OCI-LY1 (cell line): ENCODE measurements at regions not wholly inside any gene's neighbourhood (a gene's known extent, or its start where the extent isn't known, plus 50 kb on each side); places are given as distances from the start of the nearest gene placed in this dataset.

Experiments used
- H2AFZ ChIP-seq: fragments of 200-600 bp; sonication (generic), shearing (Covaris generic); 2 replicates; pipeline ENCODE4 v1.6.0; 2014; ENCODE audit warnings: antibody characterized with exemption, mild to moderate bottlenecking, low read length
- H3F3A ChIP-seq: fragments of 200-600 bp; sonication (generic), shearing (Covaris generic); 2 replicates; pipeline ENCODE4 v1.6.0; 2014; ENCODE audit warnings: mild to moderate bottlenecking, antibody characterized with exemption, low read length, moderate library complexity; ENCODE audit not compliant: insufficient read depth
- H3K27ac ChIP-seq: fragments of 200-600 bp; sonication (generic); 2 replicates; pipeline ENCODE4 v1.5.1; 2014; ENCODE audit warnings: low read length, mixed run types, mild to moderate bottlenecking, low read depth; ENCODE audit not compliant: poor library complexity, severe bottlenecking
- H3K27me3 ChIP-seq: fragments of 200-600 bp; sonication (generic); 2 replicates; pipeline ENCODE4 v1.6.0; 2014; ENCODE audit warnings: antibody characterized with exemption, mild to moderate bottlenecking, low read length, moderate library complexity; ENCODE audit not compliant: insufficient read depth
- H3K36me3 ChIP-seq: fragments of 200-600 bp; sonication (generic); 2 replicates; pipeline ENCODE4 v1.6.1; 2014; ENCODE audit warnings: mild to moderate bottlenecking, antibody characterized with exemption, low read length, moderate library complexity, mixed read lengths; ENCODE audit not compliant: insufficient read depth
- H3K4me1 ChIP-seq: fragments of 200-600 bp; sonication (generic); 2 replicates; pipeline ENCODE4 v1.5.1; 2014; ENCODE audit warnings: mild to moderate bottlenecking, low read length, moderate library complexity; ENCODE audit not compliant: insufficient read depth, severe bottlenecking
- H3K4me2 ChIP-seq: fragments of 200-600 bp; sonication (generic), shearing (Covaris generic); 2 replicates; pipeline ENCODE4 v1.6.1; 2014; ENCODE audit warnings: low read length
- H3K4me3 ChIP-seq: fragments of 200-600 bp; sonication (generic); 2 replicates; pipeline ENCODE4 v1.5.1; 2014; ENCODE audit warnings: low read length, low read depth, mild to moderate bottlenecking, mixed read lengths; ENCODE audit not compliant: poor library complexity, severe bottlenecking
- H3K79me2 ChIP-seq: fragments of 200-600 bp; shearing (Covaris generic); 2 replicates; pipeline ENCODE4 v1.6.1; 2016; ENCODE audit warnings: mixed run types, low read length, mixed read lengths; ENCODE audit not compliant: insufficient read depth
- H3K9ac ChIP-seq: fragments of 200-600 bp; sonication (generic), shearing (Covaris generic); 2 replicates; pipeline ENCODE4 v1.6.1; 2014; ENCODE audit warnings: mild to moderate bottlenecking, low read length, mixed read lengths
- H3K9me2 ChIP-seq: fragments of 200-600 bp; sonication (generic), shearing (Covaris generic); 2 replicates; pipeline ENCODE4 v1.6.1; 2014; ENCODE audit warnings: low read depth, mild to moderate bottlenecking, low read length, mixed read lengths
- H3K9me3 ChIP-seq: fragments of 200-600 bp; shearing (Covaris generic); 2 replicates; pipeline ENCODE4 v1.6.1; 2014; ENCODE audit warnings: low read length, mixed read lengths
- H4K20me1 ChIP-seq: fragments of 200-600 bp; sonication (generic), shearing (Covaris generic); 2 replicates; pipeline ENCODE4 v1.6.0; 2016; ENCODE audit warnings: mild to moderate bottlenecking, low read length; ENCODE audit not compliant: insufficient read depth
- EZH2 ChIP-seq: fragments of 200-600 bp; sonication (generic), shearing (Covaris generic); IDR thresholded peaks from 2 replicates; pipeline ENCODE4 v1.8.0; 2017; ENCODE audit warnings: borderline replicate concordance, mixed run types, mild to moderate bottlenecking, antibody characterized with exemption, low read length, moderate library complexity, mixed read lengths
- TF ChIP-seq, protein P1 (sequence below): fragments of 200-600 bp; sonication (generic), shearing (Covaris generic); IDR thresholded peaks from 2 replicates; pipeline ENCODE4 v1.5.1; 2017; ENCODE audit warnings: mild to moderate bottlenecking, antibody characterized with exemption, low read length, moderate library complexity, mixed read lengths

DNA sequence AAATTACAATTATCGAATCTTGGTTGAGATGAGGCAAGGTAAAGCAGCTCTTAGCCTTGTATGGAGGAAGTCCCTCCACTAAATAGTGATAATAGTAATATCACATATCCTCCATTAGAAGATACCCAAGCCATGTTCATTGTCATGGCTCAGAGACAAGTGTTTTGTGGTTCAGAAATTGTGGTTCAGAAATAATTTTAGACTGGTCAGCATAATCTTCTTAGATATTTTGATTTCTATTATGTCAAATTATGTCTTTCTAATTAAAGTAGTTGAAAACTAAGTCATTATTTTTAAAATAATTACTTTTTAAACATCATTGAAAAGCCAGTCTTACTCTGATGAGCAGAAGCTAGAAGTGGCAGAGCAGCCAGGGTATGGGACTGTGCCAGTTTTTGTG is 507.7 kb downstream of the HTR7 start:
- TF ChIP-seq, protein P1, sequence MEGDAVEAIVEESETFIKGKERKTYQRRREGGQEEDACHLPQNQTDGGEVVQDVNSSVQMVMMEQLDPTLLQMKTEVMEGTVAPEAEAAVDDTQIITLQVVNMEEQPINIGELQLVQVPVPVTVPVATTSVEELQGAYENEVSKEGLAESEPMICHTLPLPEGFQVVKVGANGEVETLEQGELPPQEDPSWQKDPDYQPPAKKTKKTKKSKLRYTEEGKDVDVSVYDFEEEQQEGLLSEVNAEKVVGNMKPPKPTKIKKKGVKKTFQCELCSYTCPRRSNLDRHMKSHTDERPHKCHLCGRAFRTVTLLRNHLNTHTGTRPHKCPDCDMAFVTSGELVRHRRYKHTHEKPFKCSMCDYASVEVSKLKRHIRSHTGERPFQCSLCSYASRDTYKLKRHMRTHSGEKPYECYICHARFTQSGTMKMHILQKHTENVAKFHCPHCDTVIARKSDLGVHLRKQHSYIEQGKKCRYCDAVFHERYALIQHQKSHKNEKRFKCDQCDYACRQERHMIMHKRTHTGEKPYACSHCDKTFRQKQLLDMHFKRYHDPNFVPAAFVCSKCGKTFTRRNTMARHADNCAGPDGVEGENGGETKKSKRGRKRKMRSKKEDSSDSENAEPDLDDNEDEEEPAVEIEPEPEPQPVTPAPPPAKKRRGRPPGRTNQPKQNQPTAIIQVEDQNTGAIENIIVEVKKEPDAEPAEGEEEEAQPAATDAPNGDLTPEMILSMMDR: no peak
- Histone ChIP-seq H3K36me3 (no peaks in the 10 kb centered on the region), H4K20me1 (no peaks in the 10 kb centered on the region), H3K79me2 (no peaks in the 10 kb centered on the region), H2AFZ (no peak overlapping the region), H3K27me3 (no peaks in the 10 kb centered on the region), H3K9me2 (no peaks in the 10 kb centered on the region), H3K27ac (no peak overlapping the region), H3K9me3 (no peaks in the 10 kb centered on the region), H3F3A (no peaks in the 10 kb centered on the region), H3K4me2 (no peak overlapping the region), H3K4me1 (no peaks in the 10 kb centered on the region), H3K9ac (no peak overlapping the region), H3K4me3 (no peak overlapping the region)

DNA sequence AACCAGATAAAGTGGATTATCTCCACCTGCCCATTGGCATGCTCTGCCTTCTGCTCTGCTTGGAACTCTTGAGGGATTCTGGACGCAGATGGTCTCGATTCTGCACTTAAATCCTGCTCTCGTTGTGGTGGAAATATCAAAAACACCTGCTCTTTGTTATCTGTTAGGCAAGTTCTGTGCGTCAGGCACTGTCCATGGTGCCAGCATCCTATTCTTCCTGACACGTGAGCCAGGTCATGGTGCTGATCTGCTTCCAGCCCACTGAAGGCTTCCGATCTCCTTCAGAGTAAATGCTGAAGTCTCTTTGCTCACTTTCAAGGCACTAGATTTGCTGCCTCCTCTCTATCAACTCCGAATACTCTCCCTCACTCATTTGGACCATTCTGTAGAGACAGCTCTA is 505.6 kb downstream of the HTR7 start:
- no peak overlapping the region for H3K4me2 ChIP-seq
- no peaks in the 10 kb centered on the region for H3K36me3 ChIP-seq
- no peak overlapping the region for H3K4me3 ChIP-seq
- no peak overlapping the region for H2AFZ ChIP-seq
- no peaks in the 10 kb centered on the region for H3K9me3 ChIP-seq
- H3K27ac ChIP-seq: no peak overlapping the region
- no peaks in the 10 kb centered on the region for H3K79me2 ChIP-seq
- no peaks in the 10 kb centered on the region for H3K27me3 ChIP-seq
- no peaks in the 10 kb centered on the region for H3K9me2 ChIP-seq
- no peaks in the 10 kb centered on the region for H4K20me1 ChIP-seq
- no peaks in the 10 kb centered on the region for H3F3A ChIP-seq
- no peak overlapping the region for H3K9ac ChIP-seq
- TF ChIP-seq EZH2: no peak
- TF ChIP-seq, protein P1: no peak
- H3K4me1 ChIP-seq: no peaks in the 10 kb centered on the region

DNA sequence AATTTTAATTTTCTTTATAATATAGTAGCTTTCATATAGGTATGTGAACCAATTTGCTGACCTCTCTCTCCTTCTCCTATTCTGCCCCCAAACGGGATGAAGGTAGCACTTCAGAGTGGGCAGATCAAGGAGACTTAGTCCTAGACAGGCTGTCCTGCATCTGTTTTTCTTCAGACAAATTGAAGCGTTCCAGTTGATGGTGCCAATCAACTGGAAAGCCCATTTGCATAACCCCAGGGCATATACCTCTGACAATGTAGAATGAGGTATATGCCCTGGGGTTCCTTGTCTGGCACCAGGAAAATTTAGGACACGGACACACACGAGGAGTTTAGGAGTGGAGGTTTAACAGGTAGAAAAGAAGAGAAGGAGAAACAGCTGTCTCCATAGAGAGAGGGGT is 502.9 kb downstream of the HTR7 start:
- Histone ChIP-seq H3F3A (no peaks in the 10 kb centered on the region), H3K27me3 (no peaks in the 10 kb centered on the region), H3K9me3 (no peaks in the 10 kb centered on the region), H3K9ac (no peak overlapping the region), H3K9me2 (no peaks in the 10 kb centered on the region), H3K79me2 (no peaks in the 10 kb centered on the region), H3K4me1 (no peaks in the 10 kb centered on the region), H3K4me2 (no peak overlapping the region), H3K36me3 (no peaks in the 10 kb centered on the region), H2AFZ (no peak overlapping the region), H3K4me3 (no peak overlapping the region), H3K27ac (no peak overlapping the region), H4K20me1 (no peaks in the 10 kb centered on the region)
- no peak for TF ChIP-seq EZH2
- TF ChIP-seq, protein P1: no peak
